Ramos (cell line): ENCODE measurements at regions not wholly inside any gene's neighbourhood (a gene's known extent, or its start where the extent isn't known, plus 50 kb on each side); places are given as distances from the start of the nearest gene placed in this dataset.

ENCODE experiments used
- in situ Hi-C: fragments of 300-500 bp; cut with MboI; formaldehyde crosslinking; loops from one replicate; pipeline ENCODE4 v1.14.3; 2022; ENCODE audit warnings: low sequenced_read_pairs; ENCODE audit not compliant: unreplicated experiment

- in situ Hi-C loops: no loop called here
Measured at GRCh38 chr19:31402529-31403316, 53.5 kb upstream of the TSHZ3 start.

DNA sequence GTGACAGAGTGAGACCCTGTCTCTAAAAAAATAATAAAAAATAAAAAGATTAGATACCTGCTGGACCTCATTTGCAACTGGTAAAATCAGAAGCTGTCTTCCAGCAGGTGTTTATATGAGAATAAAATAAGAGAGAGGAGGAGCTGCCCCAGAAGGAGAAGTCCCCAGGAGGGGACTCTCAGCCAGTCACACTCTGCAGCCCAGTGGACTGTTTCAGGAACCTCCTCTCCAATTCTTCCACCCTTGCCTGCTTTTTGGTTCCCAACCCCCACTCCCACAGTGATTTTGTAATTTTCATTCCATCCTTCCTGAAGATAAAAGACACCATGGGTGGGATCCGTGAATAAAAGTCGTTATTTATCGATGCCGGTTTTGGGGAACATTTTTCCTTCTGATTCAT lies 56.9 kb upstream of the TSHZ3 start:
- in situ Hi-C loops: no loop called here

DNA sequence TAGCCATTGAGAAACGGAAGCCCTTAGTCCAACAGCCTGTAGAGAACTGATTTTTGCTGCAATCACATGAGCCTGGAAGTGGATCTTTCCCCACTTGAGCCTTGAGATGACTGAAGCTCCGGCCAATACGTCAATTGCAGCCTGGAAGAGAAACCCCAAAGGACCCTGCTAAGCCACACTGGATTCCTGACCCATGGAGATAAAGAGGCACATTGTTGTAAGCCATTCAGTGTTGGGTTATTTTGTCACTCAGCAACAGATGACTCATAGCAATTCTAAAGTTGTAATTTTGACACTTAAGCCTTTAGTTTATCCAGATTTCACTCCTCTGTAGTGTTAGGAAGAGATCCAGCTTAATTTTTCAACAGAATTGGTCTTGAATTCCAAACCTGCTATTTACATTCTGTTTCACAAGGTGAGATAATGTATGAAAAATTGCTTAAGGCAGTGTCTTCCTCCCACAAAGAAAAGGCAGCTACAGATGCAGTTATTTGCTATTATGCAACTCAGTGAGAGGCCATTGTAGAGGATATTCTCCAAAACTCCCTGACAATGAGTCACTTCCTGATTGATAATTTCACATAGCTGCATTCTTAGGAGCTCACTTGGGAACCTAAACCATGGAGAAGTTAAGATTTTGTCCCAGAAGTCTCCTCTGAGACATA lies 59.4 kb upstream of the TSHZ3 start:
- in situ Hi-C loops: no loop called here

DNA sequence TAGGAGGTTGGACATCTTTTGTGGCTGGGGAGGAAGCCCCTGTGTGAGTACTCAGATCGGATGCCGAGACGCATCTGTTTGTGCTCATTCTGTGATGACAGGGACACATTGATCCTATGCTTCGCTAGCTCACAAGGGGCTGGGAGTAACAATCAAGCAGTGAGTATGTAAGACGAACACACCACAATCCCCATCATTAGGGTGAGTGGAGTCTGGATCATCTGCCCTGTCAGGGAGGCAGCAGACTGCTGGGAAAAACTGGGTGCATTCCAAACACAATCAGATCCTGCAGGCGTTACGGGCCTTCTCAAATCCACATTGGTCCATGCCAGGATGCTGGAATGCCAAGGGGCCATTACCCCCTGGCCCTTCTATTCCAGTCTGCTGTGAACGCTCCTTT lies 64.1 kb upstream of the TSHZ3 start:
- in situ Hi-C loops: no loop called here

- in situ Hi-C loops: no loop called here
Measured at GRCh38 chr19:31415322-31415721, 66.1 kb upstream of the TSHZ3 start.

- in situ Hi-C loops: no loop called here
Measured at GRCh38 chr19:31416548-31416947, 67.3 kb upstream of the TSHZ3 start.

DNA sequence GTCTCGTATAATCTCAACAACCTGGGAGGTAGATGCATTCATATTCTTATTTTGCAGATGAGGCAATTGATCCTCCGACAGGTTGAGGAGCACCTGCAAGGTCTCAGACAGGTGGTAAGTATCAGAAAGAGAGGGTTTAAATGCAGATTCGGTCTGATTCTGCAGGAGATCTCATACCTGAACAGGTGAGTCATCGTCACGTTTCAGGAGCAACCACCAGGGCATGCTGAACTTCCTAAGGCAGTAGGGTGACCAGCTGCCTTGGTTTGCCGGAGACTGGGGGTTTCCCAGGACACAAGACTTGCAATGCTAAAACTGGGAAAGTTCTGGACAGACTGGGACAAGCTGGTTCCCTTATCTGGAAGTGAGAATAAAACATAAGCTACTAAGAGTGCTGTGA lies 68.8 kb upstream of the TSHZ3 start:
- in situ Hi-C loops: no loop called here

- in situ Hi-C loops: no loop called here
Measured at GRCh38 chr19:31418692-31419430, 69.6 kb upstream of the TSHZ3 start.

DNA sequence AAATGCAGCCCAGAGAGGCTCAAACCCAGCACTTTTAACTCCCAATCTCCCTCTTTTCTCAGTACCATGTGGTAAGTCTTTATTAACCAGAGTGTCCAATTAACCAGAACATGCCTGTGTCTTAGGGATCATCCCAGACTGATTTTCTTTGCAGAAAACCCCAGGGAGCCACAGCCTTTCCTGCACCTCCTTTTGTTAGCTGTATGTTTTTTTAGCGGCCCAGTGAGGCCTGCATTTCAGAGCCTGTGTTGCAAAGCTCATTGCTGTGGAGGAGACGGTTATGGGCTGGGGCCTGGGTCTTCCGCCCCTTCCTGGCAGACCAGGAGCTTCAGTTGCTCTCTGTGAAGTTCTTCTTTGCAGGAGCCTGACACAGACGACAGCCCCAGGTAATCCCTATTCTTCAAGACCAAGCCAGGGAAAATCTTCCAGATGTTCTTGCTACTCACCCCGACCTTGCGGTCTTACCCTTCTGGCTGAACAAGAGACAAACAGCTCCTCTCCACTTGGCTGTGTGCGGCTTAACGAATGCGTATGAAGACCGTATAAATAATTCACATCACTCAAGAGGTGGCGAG lies 70.7 kb upstream of the TSHZ3 start:
- in situ Hi-C loops: no loop called here

DNA sequence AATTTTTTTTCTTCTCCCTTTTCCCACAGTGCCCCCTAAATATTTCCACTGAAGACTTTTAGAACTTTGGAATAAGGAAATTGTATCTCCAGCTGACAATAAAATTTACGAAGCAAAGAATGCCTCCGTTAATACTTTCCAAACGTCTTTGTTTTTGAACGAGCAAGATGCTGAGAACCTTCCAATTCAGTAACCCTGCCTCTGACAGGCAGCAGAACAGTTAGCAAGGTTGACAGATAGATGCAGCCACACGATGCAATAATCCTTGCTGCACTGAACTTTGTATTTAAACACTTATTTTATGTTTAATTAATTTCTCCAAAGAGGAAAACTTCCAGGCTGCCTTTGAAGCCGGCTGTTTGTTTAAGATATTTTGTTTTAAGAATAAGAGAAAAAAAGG lies 71.8 kb upstream of the TSHZ3 start:
- in situ Hi-C loops: no loop called here

DNA sequence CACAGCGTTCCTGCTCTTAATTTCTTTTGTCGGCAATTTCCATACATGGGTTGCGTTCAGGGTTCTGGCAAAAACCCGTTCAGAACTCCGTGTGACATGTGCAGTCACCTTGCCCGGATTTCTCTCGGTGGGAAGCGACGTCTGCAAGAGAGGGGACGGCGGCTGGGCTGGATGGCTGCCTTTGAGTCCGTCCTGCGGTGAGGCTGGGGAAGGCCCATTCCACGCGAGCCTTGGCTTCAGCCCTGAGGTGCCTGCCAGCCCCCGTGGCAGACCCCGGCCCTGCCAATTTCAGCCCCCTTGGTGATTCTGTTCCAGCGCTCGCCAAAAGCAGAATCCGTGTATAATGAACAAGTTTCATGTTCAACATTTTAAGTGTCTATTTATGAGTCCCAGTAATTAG lies 72.6 kb upstream of the TSHZ3 start:
- in situ Hi-C loops: no loop called here

DNA sequence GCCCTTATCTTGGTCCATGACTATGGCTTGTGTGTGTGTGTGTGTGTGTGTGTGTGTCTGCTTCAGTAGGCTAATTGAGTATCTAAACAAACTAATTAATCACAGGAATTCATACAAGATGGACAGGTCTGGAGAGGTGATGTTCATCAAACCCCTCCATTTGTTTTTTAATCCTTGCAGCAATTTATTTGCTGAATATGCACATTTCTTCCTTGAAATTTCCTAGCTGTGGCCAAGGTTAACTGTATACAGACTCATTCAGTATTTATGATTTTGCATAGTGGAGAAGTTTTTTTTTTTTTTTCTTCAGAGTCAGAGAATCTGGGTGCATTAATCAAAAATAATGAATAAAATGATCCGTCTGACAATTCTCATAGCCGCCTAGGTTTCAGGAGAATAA lies 74.7 kb upstream of the TSHZ3 start:
- in situ Hi-C loops: no loop called here

- in situ Hi-C loops: no loop called here
Measured at GRCh38 chr19:31424861-31425620, 75.8 kb upstream of the TSHZ3 start.

- in situ Hi-C loops: no loop called here
Measured at GRCh38 chr19:31427857-31428256, 78.6 kb upstream of the TSHZ3 start.

DNA sequence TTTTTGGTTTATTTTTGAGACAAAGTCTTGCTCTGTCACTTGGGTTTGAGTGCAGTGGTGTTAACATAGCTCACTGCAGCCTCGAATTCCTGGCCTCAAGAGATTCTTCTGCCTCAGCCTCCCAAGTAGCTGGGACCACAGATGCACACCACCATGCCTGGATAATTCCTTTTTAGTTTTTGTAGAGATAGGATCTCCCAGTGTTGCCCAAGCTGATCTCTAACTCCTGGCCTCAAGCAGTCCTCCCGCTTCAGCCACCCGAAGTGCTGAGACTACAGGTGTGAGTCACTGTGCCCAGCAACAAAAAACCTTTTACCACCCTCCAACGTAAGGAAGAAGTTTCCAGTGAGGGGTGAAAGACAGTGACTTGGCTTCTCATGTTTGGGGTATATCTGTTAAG lies 81.1 kb upstream of the TSHZ3 start:
- in situ Hi-C loops: no loop called here

DNA sequence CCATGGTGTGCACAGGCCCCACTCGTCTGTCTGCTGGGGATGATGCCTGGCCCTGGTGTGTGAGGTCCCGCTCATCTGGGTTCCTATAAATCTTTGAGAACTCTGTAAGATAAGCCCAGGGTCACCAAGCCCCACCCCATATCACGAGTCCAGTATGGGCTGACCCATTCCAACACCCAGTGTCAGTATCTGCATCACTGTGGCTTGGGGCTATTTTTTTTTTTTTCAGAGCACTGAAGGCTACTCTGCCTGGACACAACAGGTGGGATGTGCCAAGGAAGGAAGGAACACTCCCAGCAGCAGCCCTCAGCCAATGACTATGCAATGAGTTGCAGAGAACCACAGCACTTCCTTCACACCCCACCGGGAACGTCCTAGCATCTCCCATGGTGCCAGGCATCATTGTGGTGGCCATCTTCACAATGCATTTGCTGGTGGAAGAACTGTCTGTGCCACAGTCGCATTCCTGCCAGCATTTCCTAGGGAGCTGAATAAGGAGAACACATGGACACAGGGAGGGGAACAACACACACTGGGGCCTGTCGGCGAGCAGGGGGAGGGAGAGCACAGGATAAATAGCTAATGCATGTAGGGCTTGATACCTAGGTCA lies 83.1 kb upstream of the TSHZ3 start:
- in situ Hi-C loops: no loop called here

DNA sequence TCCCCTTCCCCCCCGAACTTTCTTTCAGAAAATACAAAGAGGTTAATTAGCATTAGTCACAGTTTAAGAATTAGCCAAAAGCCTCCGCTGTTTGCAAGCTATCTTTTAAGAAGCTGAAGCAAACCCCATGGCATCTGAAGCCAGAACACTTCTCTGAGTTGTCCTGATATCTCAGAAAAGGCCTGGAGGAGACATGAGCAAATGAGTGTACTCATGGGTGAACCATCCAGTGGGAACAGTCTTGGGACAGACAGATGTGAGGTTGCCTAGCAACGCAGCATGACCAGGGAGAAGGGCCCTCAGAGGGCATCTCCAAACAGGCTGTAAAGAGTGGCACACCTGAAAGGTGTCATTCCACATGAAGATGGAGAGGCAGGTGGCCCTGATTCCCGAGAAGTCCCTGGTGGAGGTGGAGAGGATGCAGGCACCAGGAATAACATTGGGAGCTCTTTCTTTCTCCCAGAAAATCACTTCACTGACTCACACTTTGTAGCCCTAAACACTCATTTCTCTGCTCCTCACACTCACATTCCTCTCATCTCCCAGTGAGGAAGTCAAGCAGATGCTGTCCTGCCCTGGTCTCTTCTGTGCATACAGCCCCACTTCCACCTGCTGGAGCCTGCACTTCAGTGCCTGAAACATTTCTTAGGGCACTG lies 87.0 kb upstream of the TSHZ3 start:
- in situ Hi-C loops: no loop called here

DNA sequence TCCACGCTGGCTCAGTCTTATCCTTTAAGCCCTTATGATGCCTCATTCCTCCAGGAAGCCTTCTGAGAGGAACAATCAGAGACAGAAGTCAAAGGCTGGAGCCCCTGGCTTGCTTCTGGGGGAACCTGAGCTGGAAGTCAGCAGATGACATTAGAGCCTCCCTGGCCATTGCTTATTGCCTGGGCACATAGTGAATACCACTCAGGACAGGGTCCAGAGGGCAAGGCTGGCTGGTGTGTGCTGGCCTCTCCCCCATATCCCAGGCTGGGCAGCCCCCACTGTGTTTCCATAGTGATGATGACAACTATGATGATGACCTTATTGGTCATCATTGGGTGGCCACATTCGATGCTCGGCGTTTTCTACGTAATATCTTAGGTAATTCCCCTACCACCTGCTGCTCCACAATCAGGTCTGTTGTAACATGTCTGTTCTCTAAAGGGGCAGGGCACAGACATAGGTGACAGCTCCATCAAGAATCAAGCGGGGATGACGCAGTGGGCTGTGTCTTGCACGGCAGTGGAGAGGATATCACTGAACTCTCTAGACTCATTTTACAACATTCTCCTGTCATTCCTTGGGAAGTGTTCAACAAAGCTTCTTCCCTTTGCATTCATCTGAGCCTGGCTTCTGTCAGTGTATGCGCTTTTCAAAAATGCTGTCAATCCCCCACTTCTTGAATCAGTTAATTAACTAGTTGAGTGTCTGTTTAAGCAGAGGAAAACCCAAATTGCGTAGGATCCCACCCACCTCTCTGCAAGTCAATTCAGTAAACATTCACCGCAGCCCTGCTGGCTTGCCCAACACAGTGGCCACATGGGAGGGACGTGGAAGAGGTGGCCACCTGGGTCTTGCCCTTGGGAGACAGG lies 89.4 kb upstream of the TSHZ3 start:
- in situ Hi-C loops: no loop called here

- in situ Hi-C loops: no loop called here
Measured at GRCh38 chr19:31439270-31439573, 90.0 kb upstream of the TSHZ3 start.
